WTC11 (cell line): ENCODE measurements at regions not wholly inside any gene's neighbourhood (a gene's known extent, or its start where the extent isn't known, plus 50 kb on each side); places are given as distances from the start of the nearest gene placed in this dataset.

Source experiments
- ATF1 ChIP-seq: sonication (generic); formaldehyde crosslinking; IDR thresholded peaks from 2 replicates; pipeline ENCODE4 v1.8.1; 2023; ENCODE audit warnings: mild to moderate bottlenecking, moderate library complexity, missing genetic modification reagents
- HMGA2 ChIP-seq: fragments of 250-450 bp; sonication (Bioruptor Pico); IDR thresholded peaks from 2 replicates; pipeline ENCODE4 v1.4.0; 2021; ENCODE audit warnings: mild to moderate bottlenecking, moderate library complexity
- MXD4 ChIP-seq: fragments of 250-450 bp; sonication (Bioruptor Pico); IDR thresholded peaks from 2 replicates; pipeline ENCODE4 v1.8.0; 2021; ENCODE audit warnings: mild to moderate bottlenecking, moderate library complexity, borderline replicate concordance
- NFYB ChIP-seq: sonication (generic); formaldehyde crosslinking; conservative IDR thresholded peaks from 2 replicates; pipeline ENCODE4 v1.8.0; 2022; ENCODE audit warnings: low read depth, missing genetic modification reagents
- TF ChIP-seq, protein P1 (sequence below): fragments of 200-600 bp; IDR thresholded peaks from 2 replicates; pipeline ENCODE4 v1.8.0; 2022; ENCODE audit warnings: antibody characterized with exemption

DNA sequence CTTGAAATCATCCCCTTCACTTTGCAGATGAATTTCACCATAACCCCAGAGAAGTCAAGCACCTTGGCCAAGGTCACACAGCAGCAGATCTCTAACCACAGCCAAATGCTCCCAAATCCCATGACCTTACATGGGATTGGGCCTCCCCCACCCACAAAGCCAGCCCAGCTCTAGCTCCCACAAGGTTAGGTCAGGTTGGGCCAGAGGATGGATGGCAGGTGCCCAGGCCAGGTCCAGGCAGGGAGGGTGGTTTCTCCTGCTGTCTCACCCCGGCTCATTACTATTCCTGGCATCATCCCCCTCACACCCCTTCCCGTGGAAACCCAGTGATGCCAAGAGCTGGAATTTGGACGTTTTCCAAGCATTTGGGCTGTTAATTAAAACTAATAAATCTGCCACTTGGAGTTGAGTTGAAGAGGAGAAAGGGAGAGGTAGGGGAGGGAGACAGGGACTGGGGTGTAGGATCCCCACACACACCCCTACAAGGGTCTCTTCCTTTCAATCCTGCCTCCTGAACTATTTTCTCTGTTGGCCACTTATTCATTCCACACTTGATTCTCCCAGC is 181.6 kb downstream of the TMEM132E start:
- TF ChIP-seq, protein P1, sequence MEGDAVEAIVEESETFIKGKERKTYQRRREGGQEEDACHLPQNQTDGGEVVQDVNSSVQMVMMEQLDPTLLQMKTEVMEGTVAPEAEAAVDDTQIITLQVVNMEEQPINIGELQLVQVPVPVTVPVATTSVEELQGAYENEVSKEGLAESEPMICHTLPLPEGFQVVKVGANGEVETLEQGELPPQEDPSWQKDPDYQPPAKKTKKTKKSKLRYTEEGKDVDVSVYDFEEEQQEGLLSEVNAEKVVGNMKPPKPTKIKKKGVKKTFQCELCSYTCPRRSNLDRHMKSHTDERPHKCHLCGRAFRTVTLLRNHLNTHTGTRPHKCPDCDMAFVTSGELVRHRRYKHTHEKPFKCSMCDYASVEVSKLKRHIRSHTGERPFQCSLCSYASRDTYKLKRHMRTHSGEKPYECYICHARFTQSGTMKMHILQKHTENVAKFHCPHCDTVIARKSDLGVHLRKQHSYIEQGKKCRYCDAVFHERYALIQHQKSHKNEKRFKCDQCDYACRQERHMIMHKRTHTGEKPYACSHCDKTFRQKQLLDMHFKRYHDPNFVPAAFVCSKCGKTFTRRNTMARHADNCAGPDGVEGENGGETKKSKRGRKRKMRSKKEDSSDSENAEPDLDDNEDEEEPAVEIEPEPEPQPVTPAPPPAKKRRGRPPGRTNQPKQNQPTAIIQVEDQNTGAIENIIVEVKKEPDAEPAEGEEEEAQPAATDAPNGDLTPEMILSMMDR = no peak
- TF ChIP-seq HMGA2 (CRISPR knock-in tag) = no peak
- TF ChIP-seq NFYB (CRISPR knock-in tag) = no peak
- TF ChIP-seq ATF1 (CRISPR knock-in tag) = no peak
- no peak for TF ChIP-seq MXD4
